H9 (cell line): ENCODE measurements at regions not wholly inside any gene's neighbourhood (a gene's known extent, or its start where the extent isn't known, plus 50 kb on each side); places are given as distances from the start of the nearest gene placed in this dataset.

ENCODE experiments used
- DNase-seq: peaks from one replicate; pipeline ENCODE4 v3.0.0-alpha.2; 2017
- H2AFZ ChIP-seq: one replicate; pipeline ENCODE4 v1.6.1; 2013; ENCODE audit warnings: mild to moderate bottlenecking, low read length, control low read depth, moderate library complexity
- H2AK5ac ChIP-seq: 2 replicates; pipeline ENCODE4 v1.6.1; 2013; ENCODE audit warnings: low read length, control low read depth, mixed read lengths; ENCODE audit not compliant: insufficient read length
- H2BK120ac ChIP-seq: one replicate; pipeline ENCODE4 v1.6.1; 2013; ENCODE audit warnings: low read depth, mild to moderate bottlenecking, low read length, control low read depth, inconsistent platforms; ENCODE audit not compliant: poor library complexity, severe bottlenecking
- H2BK12ac ChIP-seq: 2 replicates; pipeline ENCODE4 v1.6.1; 2013; ENCODE audit warnings: low read length, control low read depth, mixed read lengths, low read depth; ENCODE audit not compliant: insufficient read length
- H2BK15ac ChIP-seq: 2 replicates; pipeline ENCODE4 v1.6.1; 2013; ENCODE audit warnings: low read depth, low read length, control low read depth
- H2BK20ac ChIP-seq: one replicate; pipeline ENCODE4 v1.6.1; 2013; ENCODE audit warnings: low read depth, mild to moderate bottlenecking, low read length, control low read depth, inconsistent platforms; ENCODE audit not compliant: poor library complexity, severe bottlenecking
- H2BK5ac ChIP-seq: 2 replicates; pipeline ENCODE4 v1.6.1; 2013; ENCODE audit warnings: low read length, control low read depth, mixed read lengths; ENCODE audit not compliant: insufficient read length
- H3K14ac ChIP-seq: 2 replicates; pipeline ENCODE4 v1.6.1; 2013; ENCODE audit warnings: low read length, control low read depth; ENCODE audit not compliant: insufficient read depth
- H3K18ac ChIP-seq: 2 replicates; pipeline ENCODE4 v1.6.1; 2013; ENCODE audit warnings: low read depth, mild to moderate bottlenecking, mixed read lengths, low read length, control low read depth; ENCODE audit not compliant: insufficient read length
- H3K23ac ChIP-seq: 2 replicates; pipeline ENCODE4 v1.6.1; 2013; ENCODE audit warnings: low read length, control low read depth, mixed read lengths, low read depth; ENCODE audit not compliant: insufficient read length
- H3K23me2 ChIP-seq: 2 replicates; pipeline ENCODE4 v1.6.1; 2013; ENCODE audit warnings: low read depth, mild to moderate bottlenecking, mixed read lengths, low read length, control low read depth; ENCODE audit not compliant: insufficient read length, poor library complexity, severe bottlenecking
- H3K27ac ChIP-seq: 2 replicates; pipeline ENCODE4 v1.5.1; 2013; ENCODE audit warnings: low read length, control low read depth, mixed read lengths, low read depth; ENCODE audit not compliant: insufficient read length
- H3K27me3 ChIP-seq: 2 replicates; pipeline ENCODE4 v1.6.1; 2013; ENCODE audit warnings: low read length, control low read depth, inconsistent platforms; ENCODE audit not compliant: insufficient read depth
- H3K4ac ChIP-seq: 2 replicates; pipeline ENCODE4 v1.6.1; 2013; ENCODE audit warnings: low read depth, mild to moderate bottlenecking, control low read depth, inconsistent platforms, low read length, moderate library complexity
- H3K4me1 ChIP-seq: 2 replicates; pipeline ENCODE4 v1.6.1; 2013; ENCODE audit warnings: low read length, control low read depth, inconsistent platforms; ENCODE audit not compliant: insufficient read depth
- H3K4me2 ChIP-seq: 2 replicates; pipeline ENCODE4 v1.6.1; 2013; ENCODE audit warnings: low read length, control low read depth, mixed read lengths; ENCODE audit not compliant: insufficient read length, insufficient read depth
- H3K56ac ChIP-seq: 2 replicates; pipeline ENCODE4 v1.6.1; 2013; ENCODE audit warnings: low read depth, mild to moderate bottlenecking, mixed read lengths, low read length, control low read depth; ENCODE audit not compliant: insufficient read length
- H3K79me1 ChIP-seq: 2 replicates; pipeline ENCODE4 v1.6.1; 2013; ENCODE audit warnings: low read depth, mild to moderate bottlenecking, moderate library complexity, low read length, control low read depth, inconsistent platforms; ENCODE audit not compliant: insufficient read depth, poor library complexity, severe bottlenecking
- H3K79me2 ChIP-seq: 2 replicates; pipeline ENCODE4 v1.6.1; 2013; ENCODE audit warnings: low read length, control low read depth, inconsistent platforms; ENCODE audit not compliant: insufficient read depth
- H3K9ac ChIP-seq: 2 replicates; pipeline ENCODE4 v1.6.1; 2013; ENCODE audit warnings: low read length, control low read depth, mixed read lengths; ENCODE audit not compliant: insufficient read length; ENCODE audit errors: extremely low read depth
- H3K9me3 ChIP-seq: one replicate; pipeline ENCODE4 v1.6.1; 2013; ENCODE audit warnings: low read depth, low read length, inconsistent platforms; ENCODE audit not compliant: control insufficient read depth
- H3T11ph ChIP-seq: one replicate; pipeline ENCODE4 v1.6.1; 2013; ENCODE audit warnings: mild to moderate bottlenecking, low read length, control low read depth, inconsistent platforms
- H4K20me1 ChIP-seq: one replicate; pipeline ENCODE4 v1.6.1; 2013; ENCODE audit not compliant: control insufficient read depth, insufficient read length, insufficient read depth
- H4K5ac ChIP-seq: 2 replicates; pipeline ENCODE4 v1.6.1; 2013; ENCODE audit warnings: low read depth, mild to moderate bottlenecking, mixed read lengths, low read length, control low read depth; ENCODE audit not compliant: insufficient read length
- H4K8ac ChIP-seq: replicated peaks from 2 replicates; pipeline ENCODE4 v1.6.1; 2013; ENCODE audit warnings: low read length, control low read depth, mixed read lengths, low read depth; ENCODE audit not compliant: insufficient read length
- H4K91ac ChIP-seq: 2 replicates; pipeline ENCODE4 v1.6.1; 2013; ENCODE audit warnings: low read depth, mild to moderate bottlenecking, moderate library complexity, mixed read lengths, low read length, control low read depth; ENCODE audit not compliant: insufficient read length
- H3K27ac Mint-ChIP-seq, 3 experiments: 2 replicates in 2 of 3; 3 replicates in 1 of 3; pipeline ENCODE4 v1.8.0; 2020 to 2021; ENCODE audit warnings: mixed read lengths in 3 of 3, mild to moderate bottlenecking in 1 of 3, moderate library complexity in 1 of 3
- H3K27me3 Mint-ChIP-seq: 2 replicates; pipeline ENCODE4 v1.8.0; 2021; ENCODE audit warnings: low read depth, mild to moderate bottlenecking, moderate library complexity, mixed read lengths
- H3K36me3 Mint-ChIP-seq, 3 experiments: 2 replicates in 2 of 3; 3 replicates in 1 of 3; pipeline ENCODE4 v1.8.0; 2020 to 2021; ENCODE audit warnings: low read depth in 3 of 3, mixed read lengths in 3 of 3; ENCODE audit not compliant: insufficient read depth in 1 of 3
- H3K4me1 Mint-ChIP-seq, 2 experiments: 2 replicates each; pipeline ENCODE4 v1.8.0; 2020; ENCODE audit warnings: mixed read lengths in 2 of 2
- H3K4me3 Mint-ChIP-seq, 2 experiments: 2 replicates in 1 of 2; 3 replicates in 1 of 2; pipeline ENCODE4 v1.8.0; 2020 to 2021; ENCODE audit warnings: mild to moderate bottlenecking in 2 of 2, mixed read lengths in 2 of 2, moderate library complexity in 1 of 2
- H3K9me3 Mint-ChIP-seq, 2 experiments: 2 replicates in 1 of 2; 3 replicates in 1 of 2; pipeline ENCODE4 v1.8.0; 2020; ENCODE audit warnings: mild to moderate bottlenecking in 2 of 2, mixed read lengths in 2 of 2, moderate library complexity in 1 of 2
- CTCF ChIP-seq: fragments of 200-600 bp; sonication (generic); conservative IDR thresholded peaks from 3 replicates; pipeline ENCODE4 v1.8.0; 2021; ENCODE audit warnings: antibody characterized with exemption, mild to moderate bottlenecking
- WGBS: extraction: QIAGEN DNeasy Blood & Tissue Kit; methylation state at CpG from one replicate; pipeline ENCODE4 v1.1.7; 2013; ENCODE audit warnings: missing lambda C conversion rate, low lambda C conversion rate, mixed read lengths; ENCODE audit not compliant: insufficient read length; ENCODE audit errors: extremely low coverage; 5-methylcytosine and 5-hydroxymethylcytosine counted together

- Histone ChIP-seq H2BK5ac (no peak overlapping the region), H4K20me1 (no peaks in the 10 kb centered on the region), H3K27ac (no peak overlapping the region), H3T11ph (no peak overlapping the region), H2BK15ac (no peak overlapping the region), H2AK5ac (no peak overlapping the region), H3K23me2 (no peaks in the 10 kb centered on the region), H3K4ac (no peak overlapping the region), H3K23ac (no peak overlapping the region), H2BK12ac (no peak overlapping the region), H2AFZ (no peak overlapping the region), H3K4me2 (no peak overlapping the region), H3K14ac (no peak overlapping the region), H3K4me1 (no peaks in the 10 kb centered on the region), H4K5ac (no peak overlapping the region), H3K27me3 (no peaks in the 10 kb centered on the region), H3K9ac (no peak overlapping the region), H3K79me1 (no peaks in the 10 kb centered on the region), H3K18ac (no peak overlapping the region), H2BK20ac (no peak overlapping the region), H2BK120ac (no peak overlapping the region), H3K79me2 (no peaks in the 10 kb centered on the region), H3K56ac (no peak overlapping the region), H4K91ac (no peak overlapping the region), H3K9me3 (no peaks in the 10 kb centered on the region), H4K8ac (no peak overlapping the region)
- H3K27me3 Mint-ChIP-seq: peaks cover 4% of the 10 kb centered on the region
- H3K36me3 Mint-ChIP-seq: no peaks in the 10 kb centered on the region
- no peak for TF ChIP-seq CTCF
- H3K27ac Mint-ChIP-seq: no peak overlapping the region
- DNase-seq: no peak
- no CpG with 5 or more reads among the region's 12 CpGs for WGBS
- H3K9me3 Mint-ChIP-seq: no peaks in the 10 kb centered on the region; a peak in 1 of 5 replicates
- H3K4me3 Mint-ChIP-seq: no peak overlapping the region
- peaks cover 0 to 2% of the 10 kb centered on the region in 2 experiments; a peak in 1 of 4 replicates for H3K4me1 Mint-ChIP-seq
Observed at GRCh38 chr21:43268804-43269186, 100.0 kb downstream of the CRYAA start.
